Liver (tissue), 8 donors: ENCODE measurements at regions not wholly inside any gene's neighbourhood (a gene's known extent, or its start where the extent isn't known, plus 50 kb on each side); places are given as distances from the start of the nearest gene placed in this dataset.

Experiments
- DNase-seq: peaks from one replicate; pipeline ENCODE4 v3.0.0-alpha.2; 2017; ENCODE audit warnings: low spot score
- H3K27ac ChIP-seq, 2 donors: one replicate each; pipeline ENCODE4 v1.7.0; 2013; ENCODE audit warnings: inconsistent platforms in 2 of 2, low read length in 2 of 2, control low read depth in 1 of 2, low read depth in 1 of 2, mild to moderate bottlenecking in 1 of 2
- H3K27me3 ChIP-seq, 4 donors: one replicate each; pipeline versions ENCODE4 v1.6.1 to v1.7.0; 2013; ENCODE audit warnings: low read length in 3 of 4, inconsistent platforms in 1 of 4, mild to moderate bottlenecking in 1 of 4, moderate library complexity in 1 of 4; ENCODE audit not compliant: control insufficient read depth in 4 of 4, insufficient read depth in 4 of 4
- H3K36me3 ChIP-seq, 4 donors: one replicate each; pipeline versions ENCODE4 v1.6.1 to v1.7.0; 2013; ENCODE audit warnings: low read length in 3 of 4, mild to moderate bottlenecking in 3 of 4, low read depth in 1 of 4, moderate library complexity in 1 of 4; ENCODE audit not compliant: control insufficient read depth in 4 of 4, insufficient read depth in 3 of 4
- H3K4me1 ChIP-seq, 4 donors: one replicate each; pipeline versions ENCODE4 v1.6.1 to v1.7.0; 2013; ENCODE audit warnings: low read length in 3 of 4, mild to moderate bottlenecking in 3 of 4, moderate library complexity in 1 of 4; ENCODE audit not compliant: control insufficient read depth in 4 of 4, insufficient read depth in 4 of 4
- H3K4me3 ChIP-seq, 3 donors: one replicate each; pipeline versions ENCODE4 v1.6.1 to v1.7.0; 2013; ENCODE audit warnings: low read length in 3 of 3, control low read depth in 1 of 3, low read depth in 1 of 3, mild to moderate bottlenecking in 1 of 3
- H3K9ac ChIP-seq, 2 donors: one replicate each; pipeline ENCODE4 v1.7.0; 2013; ENCODE audit warnings: low read length in 2 of 2, mild to moderate bottlenecking in 2 of 2, moderate library complexity in 2 of 2, control low read depth in 1 of 2, low read depth in 1 of 2
- H3K9me3 ChIP-seq, 4 donors: one replicate each; pipeline versions ENCODE4 v1.6.1 to v1.7.0; 2013; ENCODE audit warnings: low read length in 3 of 4; ENCODE audit not compliant: control insufficient read depth in 4 of 4
- EGR1 ChIP-seq, 2 donors: IDR thresholded peaks; 2 replicates each; pipeline ENCODE4 v1.6.1; 2016 to 2018; ENCODE audit warnings: antibody characterized with exemption in 2 of 2, low read depth in 2 of 2
- FOXA1 ChIP-seq: IDR thresholded peaks from 2 replicates; pipeline ENCODE4 v1.6.1; 2016; ENCODE audit warnings: antibody characterized with exemption
- FOXA2 ChIP-seq: IDR thresholded peaks from 2 replicates; pipeline ENCODE4 v1.6.1; 2016; ENCODE audit warnings: antibody characterized with exemption
- GABPA ChIP-seq, 2 donors: IDR thresholded peaks in 1 of 2; conservative IDR thresholded peaks in 1 of 2; 2 replicates each; pipeline ENCODE4 v1.6.1; 2016; ENCODE audit warnings: antibody characterized with exemption in 2 of 2, mild to moderate bottlenecking in 1 of 2, moderate library complexity in 1 of 2
- HNF4A ChIP-seq, 2 donors: conservative IDR thresholded peaks; 2 replicates each; pipeline ENCODE4 v1.6.1; 2016; ENCODE audit warnings: antibody characterized with exemption in 2 of 2, mild to moderate bottlenecking in 2 of 2
- HNF4G ChIP-seq: IDR thresholded peaks from 2 replicates; pipeline ENCODE4 v1.6.1; 2016; ENCODE audit warnings: antibody characterized with exemption
- JUND ChIP-seq, 2 donors: IDR thresholded peaks; 2 replicates each; pipeline ENCODE4 v1.6.1; 2016; ENCODE audit warnings: antibody characterized with exemption in 2 of 2
- NR2F2 ChIP-seq: IDR thresholded peaks from 2 replicates; pipeline ENCODE4 v1.6.1; 2016; ENCODE audit warnings: antibody characterized with exemption
- RAD21 ChIP-seq, 2 donors: IDR thresholded peaks; 2 replicates each; pipeline ENCODE4 v1.6.1; 2016; ENCODE audit warnings: antibody characterized with exemption in 2 of 2, mild to moderate bottlenecking in 2 of 2
- RXRA ChIP-seq, 2 donors: IDR thresholded peaks; 2 replicates each; pipeline ENCODE4 v1.6.1; 2017 to 2018; ENCODE audit warnings: antibody characterized with exemption in 2 of 2, mild to moderate bottlenecking in 1 of 2
- SP1 ChIP-seq: IDR thresholded peaks from 2 replicates; pipeline ENCODE4 v1.6.1; 2018; ENCODE audit warnings: antibody characterized with exemption, mild to moderate bottlenecking
- TAF1 ChIP-seq: conservative IDR thresholded peaks from 2 replicates; pipeline ENCODE4 v1.6.1; 2016; ENCODE audit warnings: antibody characterized with exemption, mild to moderate bottlenecking
- YY1 ChIP-seq: IDR thresholded peaks from 2 replicates; pipeline ENCODE4 v1.6.1; 2016; ENCODE audit warnings: antibody characterized with exemption, mild to moderate bottlenecking
- WGBS: extraction: QIAGEN DNeasy Blood & Tissue Kit; methylation state at CpG from one replicate; pipeline ENCODE4 v1.1.7; 2013; 5-methylcytosine and 5-hydroxymethylcytosine counted together
- TF ChIP-seq, protein P1 (sequence below): IDR thresholded peaks from 2 replicates; pipeline ENCODE4 v1.6.1; 2016; ENCODE audit warnings: antibody characterized with exemption
- TF ChIP-seq, protein P2 (sequence below): IDR thresholded peaks from 2 replicates; pipeline ENCODE4 v1.6.1; 2016; ENCODE audit warnings: antibody characterized with exemption
- TF ChIP-seq, protein P3 (sequence below): IDR thresholded peaks from 2 replicates; pipeline ENCODE4 v1.6.1; 2016; ENCODE audit warnings: antibody characterized with exemption, mild to moderate bottlenecking
- TF ChIP-seq, protein P4 (sequence below): fragments of 150-350 bp; IDR thresholded peaks from 2 replicates; pipeline ENCODE4 v1.5.1; 2017; ENCODE audit warnings: improper control_type of control experiment, low read depth, low read length; ENCODE audit not compliant: missing input control
- TF ChIP-seq, protein P5 (sequence below): IDR thresholded peaks from 2 replicates; pipeline ENCODE4 v1.6.1; 2016; ENCODE audit warnings: antibody characterized with exemption
- donor health status: healthy.
- donor health status: healthy.
- donor health status: healthy.
- donor health status: healthy.
- donor health status: healthy.

DNA sequence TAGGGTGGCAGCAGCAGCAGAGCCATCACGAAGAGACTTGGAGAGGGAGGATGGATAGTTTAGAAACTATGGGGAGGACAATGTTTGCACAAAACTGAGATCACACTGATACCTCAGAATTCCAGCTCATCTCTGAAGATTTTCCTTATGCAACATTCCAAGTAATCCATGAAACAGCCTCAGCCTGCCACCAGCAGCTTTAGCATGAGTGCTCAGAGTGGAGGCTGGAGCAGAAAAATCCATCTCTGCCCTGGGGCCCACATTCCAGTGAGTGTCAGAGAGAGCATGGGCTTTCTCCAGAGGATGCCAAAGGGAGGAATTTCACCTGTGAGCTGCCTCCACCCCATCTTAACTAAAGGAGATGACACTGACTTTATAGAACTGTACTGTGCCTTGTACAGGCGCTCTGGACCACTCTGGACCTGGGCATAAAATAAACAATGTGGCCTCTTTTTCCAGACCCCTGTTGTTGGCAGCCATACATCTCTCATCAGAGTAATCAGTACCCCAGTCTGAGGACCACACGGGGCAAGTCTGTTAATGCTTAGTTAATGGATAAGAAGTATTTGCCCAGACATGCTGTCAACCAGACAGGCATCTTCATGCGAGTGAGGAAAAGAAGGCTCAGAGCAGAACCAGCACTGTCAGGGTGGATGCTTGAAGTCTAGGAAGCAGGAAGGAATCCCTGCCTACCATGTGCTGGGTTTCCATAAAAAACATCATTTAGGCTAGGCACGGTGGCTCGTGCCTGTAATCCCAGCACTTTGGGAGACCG is 440.9 kb downstream of the ENC1 start:
- TF ChIP-seq YY1 (no peak), HNF4G (no peak), HNF4A (conservative IDR thresholded peaks at IDR 0.05) (no peak), EGR1 (IDR thresholded peaks at IDR 0.05; ENCODE audit: low read depth in 2 of 2) (no peak), GABPA (IDR thresholded peaks at IDR 0.05 in 1 of 2, conservative IDR thresholded peaks at IDR 0.05 in 1 of 2) (no peak), TAF1 (no peak), SP1 (no peak), FOXA1 (no peak), JUND (IDR thresholded peaks at IDR 0.05) (no peak), FOXA2 (no peak), NR2F2 (no peak), RAD21 (IDR thresholded peaks at IDR 0.05) (no peak), RXRA (IDR thresholded peaks at IDR 0.05) (no peak)
- TF ChIP-seq, protein P1, sequence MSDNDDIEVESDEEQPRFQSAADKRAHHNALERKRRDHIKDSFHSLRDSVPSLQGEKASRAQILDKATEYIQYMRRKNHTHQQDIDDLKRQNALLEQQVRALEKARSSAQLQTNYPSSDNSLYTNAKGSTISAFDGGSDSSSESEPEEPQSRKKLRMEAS: no peak
- TF ChIP-seq, protein P2, sequence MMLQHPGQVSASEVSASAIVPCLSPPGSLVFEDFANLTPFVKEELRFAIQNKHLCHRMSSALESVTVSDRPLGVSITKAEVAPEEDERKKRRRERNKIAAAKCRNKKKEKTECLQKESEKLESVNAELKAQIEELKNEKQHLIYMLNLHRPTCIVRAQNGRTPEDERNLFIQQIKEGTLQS: no peak
- TF ChIP-seq, protein P3, sequence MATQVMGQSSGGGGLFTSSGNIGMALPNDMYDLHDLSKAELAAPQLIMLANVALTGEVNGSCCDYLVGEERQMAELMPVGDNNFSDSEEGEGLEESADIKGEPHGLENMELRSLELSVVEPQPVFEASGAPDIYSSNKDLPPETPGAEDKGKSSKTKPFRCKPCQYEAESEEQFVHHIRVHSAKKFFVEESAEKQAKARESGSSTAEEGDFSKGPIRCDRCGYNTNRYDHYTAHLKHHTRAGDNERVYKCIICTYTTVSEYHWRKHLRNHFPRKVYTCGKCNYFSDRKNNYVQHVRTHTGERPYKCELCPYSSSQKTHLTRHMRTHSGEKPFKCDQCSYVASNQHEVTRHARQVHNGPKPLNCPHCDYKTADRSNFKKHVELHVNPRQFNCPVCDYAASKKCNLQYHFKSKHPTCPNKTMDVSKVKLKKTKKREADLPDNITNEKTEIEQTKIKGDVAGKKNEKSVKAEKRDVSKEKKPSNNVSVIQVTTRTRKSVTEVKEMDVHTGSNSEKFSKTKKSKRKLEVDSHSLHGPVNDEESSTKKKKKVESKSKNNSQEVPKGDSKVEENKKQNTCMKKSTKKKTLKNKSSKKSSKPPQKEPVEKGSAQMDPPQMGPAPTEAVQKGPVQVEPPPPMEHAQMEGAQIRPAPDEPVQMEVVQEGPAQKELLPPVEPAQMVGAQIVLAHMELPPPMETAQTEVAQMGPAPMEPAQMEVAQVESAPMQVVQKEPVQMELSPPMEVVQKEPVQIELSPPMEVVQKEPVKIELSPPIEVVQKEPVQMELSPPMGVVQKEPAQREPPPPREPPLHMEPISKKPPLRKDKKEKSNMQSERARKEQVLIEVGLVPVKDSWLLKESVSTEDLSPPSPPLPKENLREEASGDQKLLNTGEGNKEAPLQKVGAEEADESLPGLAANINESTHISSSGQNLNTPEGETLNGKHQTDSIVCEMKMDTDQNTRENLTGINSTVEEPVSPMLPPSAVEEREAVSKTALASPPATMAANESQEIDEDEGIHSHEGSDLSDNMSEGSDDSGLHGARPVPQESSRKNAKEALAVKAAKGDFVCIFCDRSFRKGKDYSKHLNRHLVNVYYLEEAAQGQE: no peak
- TF ChIP-seq, protein P4, sequence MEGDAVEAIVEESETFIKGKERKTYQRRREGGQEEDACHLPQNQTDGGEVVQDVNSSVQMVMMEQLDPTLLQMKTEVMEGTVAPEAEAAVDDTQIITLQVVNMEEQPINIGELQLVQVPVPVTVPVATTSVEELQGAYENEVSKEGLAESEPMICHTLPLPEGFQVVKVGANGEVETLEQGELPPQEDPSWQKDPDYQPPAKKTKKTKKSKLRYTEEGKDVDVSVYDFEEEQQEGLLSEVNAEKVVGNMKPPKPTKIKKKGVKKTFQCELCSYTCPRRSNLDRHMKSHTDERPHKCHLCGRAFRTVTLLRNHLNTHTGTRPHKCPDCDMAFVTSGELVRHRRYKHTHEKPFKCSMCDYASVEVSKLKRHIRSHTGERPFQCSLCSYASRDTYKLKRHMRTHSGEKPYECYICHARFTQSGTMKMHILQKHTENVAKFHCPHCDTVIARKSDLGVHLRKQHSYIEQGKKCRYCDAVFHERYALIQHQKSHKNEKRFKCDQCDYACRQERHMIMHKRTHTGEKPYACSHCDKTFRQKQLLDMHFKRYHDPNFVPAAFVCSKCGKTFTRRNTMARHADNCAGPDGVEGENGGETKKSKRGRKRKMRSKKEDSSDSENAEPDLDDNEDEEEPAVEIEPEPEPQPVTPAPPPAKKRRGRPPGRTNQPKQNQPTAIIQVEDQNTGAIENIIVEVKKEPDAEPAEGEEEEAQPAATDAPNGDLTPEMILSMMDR: no peak
- TF ChIP-seq, protein P5, sequence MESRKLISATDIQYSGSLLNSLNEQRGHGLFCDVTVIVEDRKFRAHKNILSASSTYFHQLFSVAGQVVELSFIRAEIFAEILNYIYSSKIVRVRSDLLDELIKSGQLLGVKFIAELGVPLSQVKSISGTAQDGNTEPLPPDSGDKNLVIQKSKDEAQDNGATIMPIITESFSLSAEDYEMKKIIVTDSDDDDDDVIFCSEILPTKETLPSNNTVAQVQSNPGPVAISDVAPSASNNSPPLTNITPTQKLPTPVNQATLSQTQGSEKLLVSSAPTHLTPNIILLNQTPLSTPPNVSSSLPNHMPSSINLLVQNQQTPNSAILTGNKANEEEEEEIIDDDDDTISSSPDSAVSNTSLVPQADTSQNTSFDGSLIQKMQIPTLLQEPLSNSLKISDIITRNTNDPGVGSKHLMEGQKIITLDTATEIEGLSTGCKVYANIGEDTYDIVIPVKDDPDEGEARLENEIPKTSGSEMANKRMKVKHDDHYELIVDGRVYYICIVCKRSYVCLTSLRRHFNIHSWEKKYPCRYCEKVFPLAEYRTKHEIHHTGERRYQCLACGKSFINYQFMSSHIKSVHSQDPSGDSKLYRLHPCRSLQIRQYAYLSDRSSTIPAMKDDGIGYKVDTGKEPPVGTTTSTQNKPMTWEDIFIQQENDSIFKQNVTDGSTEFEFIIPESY: no peak
- WGBS: 86% methylated on average over 7 of the region's 7 CpGs
- no peak overlapping the region for H3K4me3 ChIP-seq

More for the DNA sequence above, 440.9 kb downstream of the ENC1 start:
- H3K27ac ChIP-seq: no peak overlapping the region
- no peak for DNase-seq
- no peak overlapping the region for H3K9ac ChIP-seq
- H3K36me3 ChIP-seq: no peaks in the 10 kb centered on the region
- H3K27me3 ChIP-seq: no peaks in the 10 kb centered on the region
- H3K4me1 ChIP-seq: no peaks in the 10 kb centered on the region
- no peaks in the 10 kb centered on the region for H3K9me3 ChIP-seq
